HG03196 (cell line): ENCODE measurements at regions not wholly inside any gene's neighbourhood (a gene's known extent, or its start where the extent isn't known, plus 50 kb on each side); places are given as distances from the start of the nearest gene placed in this dataset.
A peak's percentile ranks its signal among the peaks of the same experiment; 100 is the strongest.

Experiments used
- ATAC-seq: cut with Tn5 transposase; IDR thresholded peaks from one replicate; pipeline ENCODE4 v1.9.1; 2021; ENCODE audit not compliant: unreplicated experiment

GRCh38 chr4:85391071-85391470 is 83.9 kb upstream of the ARHGAP24 start:
- ATAC-seq: no peak

GRCh38 chr4:85391589-85392410 is 83.2 kb upstream of the ARHGAP24 start:
- peak; percentile 95 for ATAC-seq

- ATAC-seq: peak; percentile 43
Measured at GRCh38 chr4:85393201-85393600, 81.7 kb upstream of the ARHGAP24 start.

- ATAC-seq: no peak
Measured at GRCh38 chr4:85398276-85398675, 76.7 kb upstream of the ARHGAP24 start.

- ATAC-seq: peak; percentile 71
Measured at GRCh38 chr4:85399270-85399669, 75.7 kb upstream of the ARHGAP24 start.

- no peak for ATAC-seq
Measured at GRCh38 chr4:85402371-85402770, 72.6 kb upstream of the ARHGAP24 start.

- ATAC-seq: no peak
Measured at GRCh38 chr4:85406185-85406584, 68.8 kb upstream of the ARHGAP24 start.

- no peak for ATAC-seq
Measured at GRCh38 chr4:85407546-85407945, 67.4 kb upstream of the ARHGAP24 start.

- ATAC-seq: no peak
Measured at GRCh38 chr4:85408301-85408700, 66.6 kb upstream of the ARHGAP24 start.

GRCh38 chr4:85409251-85409650 is 65.7 kb upstream of the ARHGAP24 start:
- ATAC-seq: no peak

GRCh38 chr4:85411386-85411785 is 63.6 kb upstream of the ARHGAP24 start:
- no peak for ATAC-seq

- no peak for ATAC-seq
Measured at GRCh38 chr4:85414972-85415371, 60.0 kb upstream of the ARHGAP24 start.

- ATAC-seq: no peak
Measured at GRCh38 chr4:85416094-85416493, 58.9 kb upstream of the ARHGAP24 start.

- ATAC-seq: no peak
Measured at GRCh38 chr4:85419103-85419502, 55.8 kb upstream of the ARHGAP24 start.

GRCh38 chr4:85420831-85421230 is 54.1 kb upstream of the ARHGAP24 start:
- ATAC-seq: no peak

GRCh38 chr4:85423431-85423830 is 51.5 kb upstream of the ARHGAP24 start:
- no peak for ATAC-seq
